Stimulated activated naive B cell treated with anti-CD40 and anti-IgM and Interleukin-4, amounts not matched to agents 10 μg/mL and 1 μg/mL and 100 μg/mL, for 72 hours (primary cell): ENCODE measurements at regions not wholly inside any gene's neighbourhood (a gene's known extent, or its start where the extent isn't known, plus 50 kb on each side); places are given as distances from the start of the nearest gene placed in this dataset.

Source experiments
- ATAC-seq, 2 donors: fragments of 150-1000 bp; cut with Tn5 transposase; replicated peaks; 2 replicates each; pipeline ENCODE4 v1.10.0; 2021; ENCODE audit warnings: moderate library complexity in 1 of 2
- DNase-seq: peaks from one replicate; pipeline ENCODE4 v3.0.0; 2021
- H3K27ac Mint-ChIP-seq: one replicate; pipeline ENCODE4 v1.8.0; 2022; ENCODE audit warnings: mild to moderate bottlenecking, mixed read lengths
- H3K27me3 Mint-ChIP-seq, 2 donors: one replicate each; pipeline ENCODE4 v1.8.0; 2022; ENCODE audit warnings: mixed read lengths in 2 of 2
- H3K36me3 Mint-ChIP-seq, 2 donors: one replicate each; pipeline ENCODE4 v1.8.0; 2022; ENCODE audit warnings: mixed read lengths in 2 of 2, mild to moderate bottlenecking in 1 of 2
- H3K4me1 Mint-ChIP-seq, 2 donors: one replicate each; pipeline ENCODE4 v1.8.0; 2022; ENCODE audit warnings: mixed read lengths in 2 of 2, mild to moderate bottlenecking in 1 of 2
- H3K4me3 Mint-ChIP-seq, 2 donors: one replicate each; pipeline ENCODE4 v1.8.0; 2022; ENCODE audit warnings: mild to moderate bottlenecking in 2 of 2, mixed read lengths in 2 of 2, moderate library complexity in 1 of 2
- H3K9me3 Mint-ChIP-seq, 2 donors: one replicate each; pipeline ENCODE4 v1.8.0; 2022; ENCODE audit warnings: mixed read lengths in 2 of 2, mild to moderate bottlenecking in 1 of 2

DNA sequence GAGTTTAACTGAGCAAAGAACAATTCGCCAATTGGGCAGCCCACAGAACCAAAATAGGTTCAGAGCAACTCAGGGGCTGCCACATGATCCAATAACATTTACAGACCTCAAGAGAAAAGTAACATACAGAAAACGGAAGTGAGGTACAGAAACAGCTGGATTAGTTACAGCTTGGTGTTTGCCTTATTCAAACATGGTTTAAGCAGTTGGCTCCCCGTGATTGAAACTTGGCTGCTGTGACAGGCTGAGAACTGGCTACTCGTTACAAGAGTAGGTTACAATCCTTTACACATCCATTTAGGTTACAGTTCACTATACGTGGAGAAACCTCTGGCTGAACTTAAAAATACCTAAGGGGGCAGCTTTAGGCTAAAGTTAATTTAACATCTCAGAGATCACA is 673.1 kb upstream of the PHF14 start:
- ATAC-seq (peak in 1 of 2 donors; percentile 38), DNase-seq (no peak)
- no peak overlapping the region for H3K27ac Mint-ChIP-seq
- no peaks in the 10 kb centered on the region for H3K36me3 Mint-ChIP-seq
- H3K4me3 Mint-ChIP-seq: no peak overlapping the region
- no peaks in the 10 kb centered on the region for H3K27me3 Mint-ChIP-seq
- no peaks in the 10 kb centered on the region for H3K4me1 Mint-ChIP-seq
- peaks cover 2 to 6% of the 10 kb centered on the region in 2 donors for H3K9me3 Mint-ChIP-seq

DNA sequence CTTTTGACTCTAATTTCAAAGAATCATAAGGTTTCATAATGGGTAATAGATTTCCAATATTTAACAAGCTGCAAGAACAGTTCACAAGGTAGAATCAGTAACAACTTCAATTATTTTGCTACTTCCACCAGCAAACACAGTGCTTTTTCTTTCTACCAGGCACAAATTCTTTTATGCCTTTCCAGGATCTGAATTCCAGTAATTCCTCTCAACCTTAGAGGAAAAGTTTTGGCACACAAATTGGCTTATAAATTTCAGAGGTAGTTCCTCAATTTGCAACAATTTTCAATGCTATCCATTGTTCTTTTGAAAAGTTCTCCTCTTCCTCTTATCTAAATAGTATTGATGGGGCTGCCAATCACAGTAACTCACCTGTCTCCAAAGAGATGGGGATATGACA is 665.4 kb upstream of the PHF14 start:
- no peak overlapping the region for H3K4me3 Mint-ChIP-seq
- no peak overlapping the region for H3K27ac Mint-ChIP-seq
- peaks cover 4 to 5% of the 10 kb centered on the region in 2 donors for H3K9me3 Mint-ChIP-seq
- no peaks in the 10 kb centered on the region for H3K36me3 Mint-ChIP-seq
- DNase-seq: no peak
- H3K27me3 Mint-ChIP-seq: no peaks in the 10 kb centered on the region
- no peak for ATAC-seq
- no peaks in the 10 kb centered on the region for H3K4me1 Mint-ChIP-seq

DNA sequence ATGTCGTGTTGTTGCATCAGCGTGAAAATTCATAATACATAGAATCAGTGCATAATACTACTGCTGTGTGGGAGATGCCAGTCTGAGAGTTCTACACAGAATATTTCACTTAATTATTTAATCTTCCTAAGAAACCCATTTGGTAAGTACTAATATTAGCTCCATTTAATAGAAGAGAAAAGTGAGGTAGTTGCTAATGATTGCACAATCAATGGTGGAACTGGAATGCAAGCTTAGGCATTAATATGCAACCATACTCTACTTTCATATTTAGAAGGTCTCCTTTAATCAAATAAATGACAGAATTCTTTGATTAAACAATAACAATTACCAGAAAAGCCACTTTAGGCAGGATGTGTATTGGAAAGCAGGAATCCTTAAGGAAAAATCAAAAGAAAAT is 660.7 kb upstream of the PHF14 start:
- H3K4me1 Mint-ChIP-seq: no peaks in the 10 kb centered on the region
- ATAC-seq (no peak), DNase-seq (no peak)
- peaks cover 3 to 4% of the 10 kb centered on the region in 2 donors for H3K9me3 Mint-ChIP-seq
- H3K4me3 Mint-ChIP-seq: no peak overlapping the region
- no peaks in the 10 kb centered on the region for H3K27me3 Mint-ChIP-seq
- H3K27ac Mint-ChIP-seq: no peak overlapping the region
- H3K36me3 Mint-ChIP-seq: no peaks in the 10 kb centered on the region

DNA sequence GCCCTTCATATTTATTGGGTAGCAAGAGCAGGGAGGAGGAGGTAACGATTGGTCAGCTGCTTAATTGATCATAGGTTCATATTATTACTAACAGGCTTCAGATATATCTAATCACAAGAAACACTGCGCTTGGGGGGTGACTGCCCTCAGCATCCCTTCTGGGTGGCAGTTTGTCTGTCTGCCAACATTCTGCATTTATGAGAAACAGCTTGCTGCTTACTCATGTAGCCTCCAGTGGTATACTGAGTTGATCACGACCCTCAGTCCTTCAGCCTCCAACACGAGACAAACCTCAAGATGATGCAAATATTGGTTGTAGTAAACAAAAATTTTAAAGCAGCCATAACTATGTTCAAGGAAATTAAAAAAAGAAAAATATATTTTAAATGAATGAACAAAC is 657.8 kb upstream of the PHF14 start:
- no peak overlapping the region for H3K27ac Mint-ChIP-seq
- no peaks in the 10 kb centered on the region for H3K27me3 Mint-ChIP-seq
- H3K36me3 Mint-ChIP-seq: no peaks in the 10 kb centered on the region
- H3K4me3 Mint-ChIP-seq: no peak overlapping the region
- no peak for ATAC-seq
- no peaks in the 10 kb centered on the region for H3K4me1 Mint-ChIP-seq
- no peak for DNase-seq
- peaks cover 8 to 9% of the 10 kb centered on the region in 2 donors for H3K9me3 Mint-ChIP-seq

DNA sequence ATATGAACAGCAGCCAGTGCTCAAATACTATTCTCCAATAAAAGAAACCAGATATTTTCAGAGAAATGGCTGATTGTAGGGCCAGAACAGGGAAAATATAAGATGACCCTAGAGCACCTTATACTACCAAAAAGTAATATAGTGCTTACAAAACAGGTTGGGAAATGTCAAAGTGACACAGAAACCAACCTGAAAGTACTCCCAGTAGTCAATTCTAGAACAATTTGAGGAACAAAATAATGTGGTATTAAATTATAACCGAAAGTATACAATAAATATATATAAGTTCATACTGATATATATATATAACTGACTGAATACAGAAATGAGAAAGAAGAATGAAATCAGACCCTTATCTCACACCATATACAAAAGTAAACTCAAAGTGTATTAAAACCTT is 657.2 kb upstream of the PHF14 start:
- H3K27ac Mint-ChIP-seq: no peak overlapping the region
- H3K4me3 Mint-ChIP-seq: no peak overlapping the region
- no peaks in the 10 kb centered on the region for H3K36me3 Mint-ChIP-seq
- H3K4me1 Mint-ChIP-seq: no peaks in the 10 kb centered on the region
- DNase-seq (no peak), ATAC-seq (no peak)
- no peaks in the 10 kb centered on the region for H3K27me3 Mint-ChIP-seq
- H3K9me3 Mint-ChIP-seq: peaks cover 9 to 11% of the 10 kb centered on the region in 2 donors

DNA sequence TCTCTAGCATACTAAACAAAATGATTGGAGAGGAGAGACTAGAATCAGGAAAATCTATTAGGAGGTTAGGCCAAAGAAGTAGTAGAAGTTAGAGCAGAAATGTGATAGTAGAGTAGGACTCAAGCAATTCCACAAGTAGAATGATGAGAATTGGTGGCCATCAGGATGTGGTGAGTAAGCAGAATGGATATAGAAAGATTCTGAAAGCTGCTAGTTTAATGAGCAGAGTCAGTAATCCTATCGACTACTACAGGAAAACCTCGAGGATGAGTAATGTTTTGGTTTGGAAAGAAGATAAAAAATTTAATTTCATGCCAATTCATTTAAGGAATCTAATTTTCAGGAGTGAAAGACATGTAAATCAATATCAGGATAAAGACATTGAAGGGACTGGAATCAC is 648.3 kb upstream of the PHF14 start:
- ATAC-seq (no peak), DNase-seq (no peak)
- Mint-ChIP-seq H3K4me3 (no peak overlapping the region), H3K4me1 (no peaks in the 10 kb centered on the region), H3K36me3 (no peaks in the 10 kb centered on the region), H3K27ac (no peak overlapping the region), H3K27me3 (no peaks in the 10 kb centered on the region), H3K9me3 (peaks cover 0 to 3% of the 10 kb centered on the region in 2 donors)

DNA sequence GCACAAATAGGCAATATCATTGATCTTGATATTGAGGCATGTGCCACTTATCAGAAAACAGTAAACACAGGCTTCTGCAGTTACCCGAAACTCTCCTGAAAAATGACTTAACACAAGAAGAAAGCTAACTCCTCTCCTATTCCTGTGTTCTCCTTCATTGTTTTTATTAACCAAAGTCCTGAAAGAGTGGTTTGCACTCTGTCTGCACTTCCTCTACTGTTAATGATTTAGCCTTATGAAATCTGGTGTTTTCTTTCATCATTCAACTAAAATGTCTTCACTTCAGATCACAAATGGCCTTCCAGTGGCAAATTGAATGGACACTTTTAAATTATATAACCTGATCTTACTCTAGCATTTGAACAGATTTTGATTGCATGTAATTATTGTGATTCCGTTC is 630.6 kb upstream of the PHF14 start:
- Mint-ChIP-seq H3K9me3 (peaks cover 0 to 1% of the 10 kb centered on the region in 2 donors), H3K27ac (no peak overlapping the region), H3K4me3 (no peak overlapping the region), H3K4me1 (no peaks in the 10 kb centered on the region), H3K36me3 (no peaks in the 10 kb centered on the region), H3K27me3 (no peaks in the 10 kb centered on the region)
- DNase-seq: no peak
- no peak for ATAC-seq

DNA sequence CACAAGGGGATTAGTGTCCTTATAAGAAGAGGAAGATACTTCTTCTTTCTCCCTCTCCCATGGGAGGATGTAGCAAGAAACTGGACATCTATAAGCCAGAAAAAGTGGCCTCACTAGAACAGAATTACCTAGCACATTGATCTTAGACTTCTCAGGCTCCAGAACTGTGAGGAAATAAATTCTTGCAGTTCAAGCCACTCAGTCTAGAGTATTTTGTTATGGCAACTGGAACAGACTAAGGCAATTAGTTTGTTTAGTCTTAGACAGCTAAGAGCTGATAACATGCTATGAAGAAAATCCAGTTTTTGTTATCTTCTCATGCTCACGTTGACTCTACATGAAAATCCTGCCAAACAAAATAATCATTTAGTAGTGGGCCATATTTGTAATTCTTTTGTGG is 627.6 kb upstream of the PHF14 start:
- no peak for DNase-seq

DNA sequence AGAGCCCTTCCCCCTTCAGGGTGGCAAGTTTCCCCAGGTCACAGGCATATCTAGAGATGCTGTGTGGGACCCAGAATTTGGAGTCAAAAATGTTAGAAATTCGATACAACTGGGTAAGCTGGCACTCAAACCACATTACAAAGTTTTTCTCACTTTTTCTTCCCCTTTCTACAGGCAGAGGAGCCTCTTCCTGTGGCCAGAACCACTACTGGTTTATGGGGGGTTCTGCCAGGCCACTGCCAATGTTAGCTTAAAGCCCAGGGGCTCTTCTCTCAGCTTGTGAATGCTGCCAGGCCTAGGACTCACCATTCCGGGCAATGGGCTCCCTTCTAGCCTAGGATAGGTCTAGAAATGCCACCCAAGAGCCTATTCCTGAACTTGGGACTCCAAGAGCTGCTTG is 617.9 kb upstream of the PHF14 start:
- H3K4me3 Mint-ChIP-seq: no peak overlapping the region
- H3K4me1 Mint-ChIP-seq: no peaks in the 10 kb centered on the region
- H3K27ac Mint-ChIP-seq: no peak overlapping the region
- DNase-seq (no peak), ATAC-seq (no peak)
- H3K9me3 Mint-ChIP-seq: peaks cover 0 to 3% of the 10 kb centered on the region in 2 donors
- no peaks in the 10 kb centered on the region for H3K27me3 Mint-ChIP-seq
- H3K36me3 Mint-ChIP-seq: no peaks in the 10 kb centered on the region

More for the DNA sequence above, 627.6 kb upstream of the PHF14 start:
- Mint-ChIP-seq H3K27ac (no peak overlapping the region), H3K4me3 (no peak overlapping the region), H3K27me3 (no peaks in the 10 kb centered on the region), H3K4me1 (no peaks in the 10 kb centered on the region), H3K9me3 (peaks cover 3% of the 10 kb centered on the region in 2 donors), H3K36me3 (no peaks in the 10 kb centered on the region)
- ATAC-seq: no peak

DNA sequence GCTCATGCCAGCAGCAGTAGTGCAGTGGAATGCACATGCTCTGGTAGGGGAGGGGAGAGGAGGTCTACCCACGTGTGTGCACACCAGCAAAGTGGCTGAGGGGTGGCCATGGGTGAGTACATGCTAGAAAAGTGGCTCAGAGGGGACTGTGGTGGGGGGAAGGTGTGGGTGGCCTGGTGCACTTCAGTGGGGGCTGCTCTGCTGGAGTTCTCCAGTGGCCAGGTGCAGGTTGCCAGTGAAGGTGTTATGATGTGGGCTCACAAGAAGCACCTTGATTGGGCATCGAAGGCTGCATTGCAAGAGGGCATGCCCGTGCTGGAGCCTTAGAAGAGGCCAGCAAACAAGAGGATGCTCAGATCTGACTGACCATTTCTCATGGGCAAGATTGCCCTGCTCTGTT is 613.6 kb upstream of the PHF14 start:
- H3K27me3 Mint-ChIP-seq: no peaks in the 10 kb centered on the region
- H3K9me3 Mint-ChIP-seq: peaks cover 0 to 5% of the 10 kb centered on the region in 2 donors
- H3K27ac Mint-ChIP-seq: no peak overlapping the region
- ATAC-seq (no peak), DNase-seq (no peak)
- no peaks in the 10 kb centered on the region for H3K4me1 Mint-ChIP-seq
- H3K4me3 Mint-ChIP-seq: no peak overlapping the region
- H3K36me3 Mint-ChIP-seq: no peaks in the 10 kb centered on the region

DNA sequence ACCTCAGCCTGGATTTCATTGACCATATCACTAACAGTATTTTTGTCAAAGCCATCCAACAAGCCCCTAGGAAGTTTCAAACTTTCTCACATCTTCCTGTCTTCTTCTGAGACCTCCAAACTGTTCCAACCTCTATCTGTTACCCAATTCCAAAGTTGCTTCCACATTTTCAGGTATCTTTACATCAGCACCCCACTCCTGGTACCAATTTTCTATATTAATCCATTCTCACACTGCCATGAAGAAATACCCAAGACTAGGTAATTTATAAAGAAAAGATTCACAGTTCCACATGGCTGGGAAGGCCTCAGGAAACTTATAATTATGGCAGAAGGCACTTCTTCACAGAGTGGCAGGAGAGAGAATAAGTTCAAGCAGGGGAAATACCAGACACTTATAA is 571.9 kb upstream of the PHF14 start:
- no peak for ATAC-seq
- Mint-ChIP-seq H3K4me1 (no peaks in the 10 kb centered on the region), H3K4me3 (no peak overlapping the region)

DNA sequence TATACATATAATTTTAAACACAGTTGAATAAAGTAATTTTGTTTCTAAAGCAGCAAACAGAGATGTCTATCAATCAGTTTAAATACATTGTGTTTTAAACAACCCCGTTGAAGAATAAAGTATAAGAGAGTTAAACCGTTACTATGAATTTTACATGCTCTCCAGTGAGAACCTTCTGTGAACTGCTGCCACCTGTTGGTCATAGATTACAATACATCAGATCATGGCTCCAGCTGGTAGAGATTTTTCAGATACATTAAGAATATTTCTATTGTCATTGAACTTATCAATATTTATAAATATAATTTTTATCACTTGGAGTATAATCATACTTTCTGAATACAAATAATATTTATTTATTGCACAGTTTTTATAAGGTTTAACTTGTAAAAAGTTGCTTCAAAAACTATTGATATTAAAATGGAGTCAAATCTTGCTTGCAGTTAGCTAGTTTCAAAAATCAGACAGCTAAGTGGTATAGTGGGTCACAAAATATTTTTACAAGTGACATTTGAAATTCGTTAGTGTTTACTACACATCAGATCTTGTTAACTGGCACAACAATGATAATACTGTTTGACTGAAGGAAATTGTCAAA is 561.2 kb upstream of the PHF14 start:
- Mint-ChIP-seq H3K36me3 (no peaks in the 10 kb centered on the region), H3K9me3 (no peaks in the 10 kb centered on the region), H3K4me3 (no peak overlapping the region), H3K27ac (no peak overlapping the region), H3K4me1 (no peaks in the 10 kb centered on the region), H3K27me3 (no peaks in the 10 kb centered on the region)
- DNase-seq (no peak), ATAC-seq (peak; percentile 57 to 60)

More for the DNA sequence above, 571.9 kb upstream of the PHF14 start:
- DNase-seq: no peak
- Mint-ChIP-seq H3K27me3 (no peaks in the 10 kb centered on the region), H3K36me3 (peaks cover 0 to 4% of the 10 kb centered on the region in 2 donors), H3K9me3 (peaks cover 9% of the 10 kb centered on the region in 2 donors), H3K27ac (no peak overlapping the region)

DNA sequence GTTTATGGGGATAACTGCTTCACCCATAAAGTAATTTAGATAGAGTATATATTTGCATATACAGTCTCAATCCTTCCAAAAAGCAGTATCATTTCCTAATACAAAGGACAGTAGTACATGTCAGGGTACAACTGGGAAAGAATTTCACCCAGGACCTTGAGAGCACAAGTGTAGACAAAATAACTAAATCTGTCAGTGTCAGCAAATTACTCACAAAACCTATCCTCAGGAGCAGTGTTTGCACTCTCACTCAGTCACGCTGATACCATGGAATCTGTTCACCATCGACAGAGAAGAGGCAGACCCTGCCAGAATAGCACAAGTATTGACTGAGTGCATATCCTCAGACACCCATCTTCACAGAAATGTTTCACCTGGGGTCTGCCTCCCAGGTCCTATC is 554.7 kb upstream of the PHF14 start:
- Mint-ChIP-seq H3K27me3 (no peaks in the 10 kb centered on the region), H3K27ac (no peak overlapping the region), H3K4me1 (no peaks in the 10 kb centered on the region), H3K9me3 (peaks cover 0 to 1% of the 10 kb centered on the region in 2 donors), H3K36me3 (no peaks in the 10 kb centered on the region), H3K4me3 (no peak overlapping the region)
- no peak for DNase-seq
- no peak for ATAC-seq

DNA sequence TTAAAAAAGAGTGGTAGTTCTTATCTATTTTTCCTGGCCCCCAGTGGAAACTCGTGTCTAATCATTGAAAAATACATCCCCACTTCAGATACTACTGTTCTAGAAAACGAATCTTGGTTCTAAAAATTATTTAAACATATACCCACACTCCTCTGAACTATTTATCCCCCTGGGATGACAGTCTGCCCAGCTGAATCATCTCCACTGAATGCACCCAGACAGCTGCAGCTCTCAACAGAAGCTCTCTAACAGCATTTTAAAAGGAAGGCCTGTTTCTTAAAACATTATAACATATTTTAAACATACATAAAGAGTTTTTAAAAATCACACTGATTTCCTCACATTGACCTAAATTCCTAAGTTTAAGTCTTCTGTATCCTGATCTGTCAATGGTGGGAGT is 544.6 kb upstream of the PHF14 start:
- no peak for ATAC-seq
- H3K36me3 Mint-ChIP-seq: no peaks in the 10 kb centered on the region
- no peak overlapping the region for H3K27ac Mint-ChIP-seq
- no peaks in the 10 kb centered on the region for H3K27me3 Mint-ChIP-seq
- no peak for DNase-seq
- peaks cover 0 to 3% of the 10 kb centered on the region in 2 donors for H3K9me3 Mint-ChIP-seq
- H3K4me1 Mint-ChIP-seq: no peaks in the 10 kb centered on the region
- H3K4me3 Mint-ChIP-seq: no peak overlapping the region

DNA sequence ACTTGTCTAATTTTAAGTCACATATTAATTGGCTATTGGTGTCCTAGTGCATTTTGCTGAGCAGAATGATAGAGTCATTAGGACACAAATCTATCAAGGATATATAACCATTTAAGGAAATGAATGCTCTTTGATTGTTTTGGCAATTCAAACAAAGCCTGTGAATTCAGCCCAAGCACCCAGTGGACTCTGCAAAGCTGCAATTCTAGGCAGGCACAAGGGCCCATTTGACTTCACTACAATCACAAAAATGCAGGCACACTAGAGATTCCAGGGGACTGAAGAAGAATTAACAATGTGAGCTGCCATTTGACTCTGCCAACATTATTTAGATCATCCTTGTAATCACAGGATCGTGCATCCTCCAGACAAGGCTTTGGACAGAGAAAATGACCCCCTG is 544.2 kb upstream of the PHF14 start:
- Mint-ChIP-seq H3K4me1 (no peaks in the 10 kb centered on the region), H3K36me3 (no peaks in the 10 kb centered on the region), H3K27ac (no peak overlapping the region), H3K27me3 (no peaks in the 10 kb centered on the region), H3K9me3 (peaks cover 1 to 3% of the 10 kb centered on the region in 2 donors), H3K4me3 (no peak overlapping the region)
- ATAC-seq (no peak), DNase-seq (no peak)

DNA sequence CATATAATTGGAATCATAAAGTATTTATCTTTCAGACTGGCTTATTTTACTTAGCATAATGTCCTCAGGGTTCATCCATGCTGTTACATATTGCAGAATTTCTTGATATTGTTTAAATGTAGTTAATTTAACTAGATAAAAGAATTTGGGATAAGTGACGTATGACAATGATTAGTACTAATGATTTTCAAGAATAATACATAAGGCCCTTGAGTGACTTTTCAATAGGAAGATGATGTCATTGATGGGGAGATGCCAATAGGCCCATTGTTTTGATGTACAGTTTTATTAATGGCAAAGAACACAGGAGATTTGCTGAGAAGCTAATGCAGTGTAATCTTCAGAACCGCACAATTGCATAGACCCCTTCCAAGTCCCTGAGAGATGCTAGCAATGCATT is 537.4 kb upstream of the PHF14 start:
- no peaks in the 10 kb centered on the region for H3K27me3 Mint-ChIP-seq
- ATAC-seq (no peak), DNase-seq (no peak)
- no peaks in the 10 kb centered on the region for H3K4me1 Mint-ChIP-seq
- H3K27ac Mint-ChIP-seq: no peak overlapping the region
- peaks cover 3 to 5% of the 10 kb centered on the region in 2 donors for H3K9me3 Mint-ChIP-seq
- no peak overlapping the region for H3K4me3 Mint-ChIP-seq
- no peaks in the 10 kb centered on the region for H3K36me3 Mint-ChIP-seq
